Activated CD8-positive, alpha-beta memory T cell treated with anti-CD3 and anti-CD28 coated beads, Interleukin-2, amount 10 ng/mL, durations not matched to agents 7 days and 5 days (primary cell): ENCODE measurements at regions not wholly inside any gene's neighbourhood (a gene's known extent, or its start where the extent isn't known, plus 50 kb on each side); places are given as distances from the start of the nearest gene placed in this dataset.
A peak's percentile ranks its signal among the peaks of the same experiment; 100 is the strongest.

Experiments used
- ATAC-seq: fragments of 150-1000 bp; cut with Tn5 transposase; one replicate; pipeline ENCODE4 v1.10.0; 2021; ENCODE audit warnings: moderate library complexity
- CTCF ChIA-PET: fragments of 350-600 bp; sonication (Branson Sonifier 250); formaldehyde crosslinking; loops from one replicate; lab custom pipeline; 2021; ENCODE audit warnings: antibody characterized with exemption; lab: Charles Lee
- DNase-seq: peaks from one replicate; pipeline ENCODE4 v3.0.0-alpha.2; 2020
- H3K27ac Mint-ChIP-seq: one replicate; pipeline ENCODE4 v1.8.0; 2021; ENCODE audit warnings: mild to moderate bottlenecking, mixed read lengths
- H3K27me3 Mint-ChIP-seq: one replicate; pipeline ENCODE4 v1.8.0; 2021; ENCODE audit warnings: mixed read lengths
- H3K36me3 Mint-ChIP-seq: one replicate; pipeline ENCODE4 v1.8.0; 2021; ENCODE audit warnings: mild to moderate bottlenecking, mixed read lengths
- H3K4me1 Mint-ChIP-seq: one replicate; pipeline ENCODE4 v1.8.0; 2021; ENCODE audit warnings: mixed read lengths
- H3K4me3 Mint-ChIP-seq: one replicate; pipeline ENCODE4 v1.8.0; 2021; ENCODE audit warnings: mild to moderate bottlenecking, moderate library complexity, mixed read lengths
- H3K9me3 Mint-ChIP-seq: one replicate; pipeline ENCODE4 v1.8.0; 2022; ENCODE audit warnings: low read depth, mixed read lengths

GRCh38 chr1:22196041-22196440 lies 53.1 kb upstream of the WNT4 start:
- Mint-ChIP-seq H3K4me1 (no peaks in the 10 kb centered on the region), H3K4me3 (no peak overlapping the region), H3K36me3 (no peaks in the 10 kb centered on the region), H3K27ac (no peak overlapping the region), H3K27me3 (peaks cover 32% of the 10 kb centered on the region), H3K9me3 (no peaks in the 10 kb centered on the region)
- CTCF ChIA-PET: no interaction called here
- no peak for DNase-seq
- ATAC-seq: no peak

GRCh38 chr1:22196641-22197040 lies 53.7 kb upstream of the WNT4 start:
- no peaks in the 10 kb centered on the region for H3K9me3 Mint-ChIP-seq
- CTCF ChIA-PET: no interaction called here
- ATAC-seq (no peak), DNase-seq (no peak)
- H3K4me3 Mint-ChIP-seq: no peak overlapping the region
- H3K27ac Mint-ChIP-seq: no peak overlapping the region
- H3K36me3 Mint-ChIP-seq: no peaks in the 10 kb centered on the region
- peaks cover 32% of the 10 kb centered on the region for H3K27me3 Mint-ChIP-seq
- H3K4me1 Mint-ChIP-seq: no peaks in the 10 kb centered on the region

GRCh38 chr1:22197644-22198043 lies 54.7 kb upstream of the WNT4 start:
- CTCF ChIA-PET: no interaction called here
- DNase-seq (no peak), ATAC-seq (no peak)
- Mint-ChIP-seq H3K27me3 (peaks cover 32% of the 10 kb centered on the region), H3K4me1 (no peaks in the 10 kb centered on the region), H3K36me3 (no peaks in the 10 kb centered on the region), H3K9me3 (no peaks in the 10 kb centered on the region), H3K27ac (no peak overlapping the region), H3K4me3 (no peak overlapping the region)

- CTCF ChIA-PET: interaction anchor here (1.0 kb wide), 1 partner anchor 11 kb away, joined by 3 read pairs; no protein-coding TSS in a partner anchor
Observed at GRCh38 chr1:22201023-22201422, 58.1 kb upstream of the WNT4 start.

GRCh38 chr1:22203335-22203734 lies 60.4 kb upstream of the WNT4 start:
- H3K4me3 Mint-ChIP-seq: no peak overlapping the region
- H3K27me3 Mint-ChIP-seq: peaks cover 46% of the 10 kb centered on the region
- H3K36me3 Mint-ChIP-seq: no peaks in the 10 kb centered on the region
- no peak overlapping the region for H3K27ac Mint-ChIP-seq
- CTCF ChIA-PET: no interaction called here
- H3K9me3 Mint-ChIP-seq: no peaks in the 10 kb centered on the region
- DNase-seq: no peak
- no peaks in the 10 kb centered on the region for H3K4me1 Mint-ChIP-seq
- no peak for ATAC-seq

More at GRCh38 chr1:22201023-22201422, 58.1 kb upstream of the WNT4 start:
- no peaks in the 10 kb centered on the region for H3K4me1 Mint-ChIP-seq
- DNase-seq (no peak), ATAC-seq (no peak)
- peaks cover 39% of the 10 kb centered on the region for H3K27me3 Mint-ChIP-seq
- no peak overlapping the region for H3K27ac Mint-ChIP-seq
- H3K36me3 Mint-ChIP-seq: no peaks in the 10 kb centered on the region
- H3K9me3 Mint-ChIP-seq: no peaks in the 10 kb centered on the region
- no peak overlapping the region for H3K4me3 Mint-ChIP-seq

- no peaks in the 10 kb centered on the region for H3K9me3 Mint-ChIP-seq
- H3K27ac Mint-ChIP-seq: no peak overlapping the region
- H3K4me3 Mint-ChIP-seq: no peak overlapping the region
- H3K4me1 Mint-ChIP-seq: no peaks in the 10 kb centered on the region
- no peak for DNase-seq
- no peaks in the 10 kb centered on the region for H3K36me3 Mint-ChIP-seq
- H3K27me3 Mint-ChIP-seq: peaks cover 46% of the 10 kb centered on the region
- CTCF ChIA-PET: no interaction called here
- no peak for ATAC-seq
Observed at GRCh38 chr1:22204057-22204840, 61.4 kb upstream of the WNT4 start.

GRCh38 chr1:22204989-22205913 lies 62.4 kb upstream of the WNT4 start:
- peak overlapping the region; percentile 38 for H3K27ac Mint-ChIP-seq

GRCh38 chr1:22206551-22207125 lies 63.7 kb upstream of the WNT4 start:
- Mint-ChIP-seq H3K9me3 (no peaks in the 10 kb centered on the region), H3K27ac (no peak overlapping the region), H3K4me3 (no peak overlapping the region), H3K4me1 (no peaks in the 10 kb centered on the region), H3K27me3 (peaks cover 50% of the 10 kb centered on the region), H3K36me3 (no peaks in the 10 kb centered on the region)
- CTCF ChIA-PET: no interaction called here
- ATAC-seq (no peak), DNase-seq (no peak)

More at GRCh38 chr1:22204989-22205913, 62.4 kb upstream of the WNT4 start:
- Mint-ChIP-seq H3K4me3 (no peak overlapping the region), H3K27me3 (peaks cover 48% of the 10 kb centered on the region), H3K4me1 (no peaks in the 10 kb centered on the region), H3K36me3 (no peaks in the 10 kb centered on the region), H3K9me3 (no peaks in the 10 kb centered on the region)
- ATAC-seq (no peak), DNase-seq (no peak)
- CTCF ChIA-PET: no interaction called here

- H3K36me3 Mint-ChIP-seq: no peaks in the 10 kb centered on the region
- no peaks in the 10 kb centered on the region for H3K9me3 Mint-ChIP-seq
- H3K27me3 Mint-ChIP-seq: peaks cover 60% of the 10 kb centered on the region
- CTCF ChIA-PET: no interaction called here
- no peak overlapping the region for H3K27ac Mint-ChIP-seq
- DNase-seq (no peak), ATAC-seq (no peak)
- H3K4me3 Mint-ChIP-seq: no peak overlapping the region
- H3K4me1 Mint-ChIP-seq: no peaks in the 10 kb centered on the region
Observed at GRCh38 chr1:22207511-22208267, 64.8 kb upstream of the WNT4 start.

- peaks cover 63% of the 10 kb centered on the region for H3K27me3 Mint-ChIP-seq
- H3K27ac Mint-ChIP-seq: no peak overlapping the region
- no peaks in the 10 kb centered on the region for H3K4me1 Mint-ChIP-seq
Observed at GRCh38 chr1:22208268-22208972, 65.5 kb upstream of the WNT4 start.

GRCh38 chr1:22208973-22209378 lies 66.1 kb upstream of the WNT4 start:
- peaks cover 61% of the 10 kb centered on the region for H3K27me3 Mint-ChIP-seq
- CTCF ChIA-PET: no interaction called here
- DNase-seq: no peak
- no peak for ATAC-seq
- no peak overlapping the region for H3K4me3 Mint-ChIP-seq
- H3K27ac Mint-ChIP-seq: no peak overlapping the region
- no peaks in the 10 kb centered on the region for H3K4me1 Mint-ChIP-seq
- H3K9me3 Mint-ChIP-seq: no peaks in the 10 kb centered on the region
- no peaks in the 10 kb centered on the region for H3K36me3 Mint-ChIP-seq

More at GRCh38 chr1:22208268-22208972, 65.5 kb upstream of the WNT4 start:
- Mint-ChIP-seq H3K36me3 (no peaks in the 10 kb centered on the region), H3K9me3 (no peaks in the 10 kb centered on the region), H3K4me3 (no peak overlapping the region)
- ATAC-seq (no peak), DNase-seq (no peak)
- CTCF ChIA-PET: no interaction called here

- H3K27ac Mint-ChIP-seq: no peak overlapping the region
- no peaks in the 10 kb centered on the region for H3K9me3 Mint-ChIP-seq
- no peak for DNase-seq
- H3K4me3 Mint-ChIP-seq: no peak overlapping the region
- peaks cover 67% of the 10 kb centered on the region for H3K27me3 Mint-ChIP-seq
- CTCF ChIA-PET: no interaction called here
- ATAC-seq: no peak
- no peaks in the 10 kb centered on the region for H3K4me1 Mint-ChIP-seq
- no peaks in the 10 kb centered on the region for H3K36me3 Mint-ChIP-seq
Observed at GRCh38 chr1:22210176-22210575, 67.3 kb upstream of the WNT4 start.
